Amniotic stem cell (primary cell): ENCODE measurements at regions not wholly inside any gene's neighbourhood (a gene's known extent, or its start where the extent isn't known, plus 50 kb on each side); places are given as distances from the start of the nearest gene placed in this dataset.
"Not testable (repeated sequence)": the region's sequence is repeated elsewhere in the genome, so short reads cannot be mapped to it uniquely, and the experiment has no call there.

Experiments used
- DNase-seq: peaks from one replicate; lab custom pipeline; 2025; lab: John Stamatoyannopoulos, UW

DNA sequence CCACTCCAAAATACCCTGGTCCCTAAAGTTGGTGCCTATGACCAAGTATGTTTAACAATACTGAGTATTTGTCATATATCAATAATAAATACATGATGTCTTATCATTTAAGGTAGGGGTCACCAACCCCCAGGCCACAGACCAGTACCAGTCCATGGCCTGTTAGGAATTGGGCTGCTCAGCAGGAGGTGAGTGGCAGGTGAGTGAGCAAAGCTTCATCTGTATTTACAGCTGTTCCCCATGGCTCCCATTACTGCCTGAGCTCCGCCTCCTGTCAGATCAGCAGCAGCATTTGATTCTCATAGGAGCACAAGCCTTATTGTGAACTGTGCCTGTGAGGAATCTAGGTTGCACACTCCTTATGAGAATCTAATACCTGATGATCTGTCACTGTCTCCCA, 126.2 kb downstream of the HNRNPD start:
- DNase-seq, result no peak

- no peak for DNase-seq
Observed at GRCh38 chr4:82247171-82247570, 126.6 kb downstream of the HNRNPD start.

DNA sequence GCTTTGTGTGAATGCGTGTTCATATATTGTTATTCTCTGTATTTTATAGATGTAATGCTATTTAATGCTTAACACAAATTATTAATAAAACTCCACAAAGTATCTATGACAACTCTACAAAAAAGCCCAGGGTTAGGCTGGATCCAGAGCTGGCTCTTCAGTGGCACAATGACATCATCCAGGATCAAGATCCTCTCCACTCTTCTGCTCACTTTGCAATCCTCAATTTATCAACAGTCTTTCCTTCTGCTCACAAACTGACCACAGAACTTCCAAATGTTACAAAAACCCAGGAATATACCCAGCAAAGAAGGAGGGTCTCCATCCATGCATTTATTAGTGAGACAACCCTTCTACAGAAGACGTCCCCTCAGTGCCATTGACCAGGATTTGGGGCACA, 132.3 kb downstream of the HNRNPD start:
- DNase-seq, result no peak

- DNase-seq, result no peak
Observed at GRCh38 chr4:82240410-82240809, 133.4 kb downstream of the HNRNPD start.

DNA sequence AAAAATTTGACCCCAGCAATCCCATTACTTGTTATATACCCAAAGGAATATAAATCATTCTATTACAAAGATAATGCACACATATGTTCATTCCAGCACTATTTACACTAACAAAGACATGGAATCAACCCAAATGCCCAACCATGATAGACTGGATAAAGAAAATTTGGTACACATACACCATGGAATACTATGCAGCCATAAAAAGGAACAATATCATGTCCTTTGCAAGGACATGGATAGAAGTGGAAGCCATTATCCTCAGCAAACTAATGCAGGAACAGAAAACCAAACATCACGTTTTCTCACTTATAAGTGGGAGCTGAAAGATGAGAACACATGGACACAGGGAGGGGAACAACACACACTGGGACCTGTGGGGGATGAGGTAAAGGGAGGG, 136.6 kb downstream of the HNRNPD start:
- not testable (repeated sequence) for DNase-seq

GRCh38 chr4:82235346-82235745, 138.4 kb downstream of the HNRNPD start:
- DNase-seq, result no peak

GRCh38 chr4:82232891-82233290, 140.9 kb downstream of the HNRNPD start:
- no peak for DNase-seq

DNA sequence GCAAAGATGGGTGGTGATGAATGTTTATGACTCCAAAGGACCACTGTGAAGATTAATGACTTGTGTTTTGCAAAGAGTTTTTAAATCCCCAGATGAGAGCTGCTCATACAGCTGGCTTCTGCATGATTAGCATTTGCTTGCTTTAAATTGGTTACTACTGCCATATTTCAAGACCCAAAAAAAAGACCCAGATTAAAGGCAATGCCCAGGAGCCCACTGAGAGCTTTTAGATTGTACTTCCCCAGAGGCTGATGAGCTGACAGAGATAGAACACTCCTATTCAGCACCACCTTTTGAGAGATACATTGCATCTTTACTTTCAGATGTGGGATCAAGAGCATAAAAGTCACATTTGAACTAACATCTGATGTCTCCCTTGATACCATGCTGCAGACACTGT, 142.0 kb downstream of the HNRNPD start:
- no peak for DNase-seq

- no peak for DNase-seq
Observed at GRCh38 chr4:82230306-82230705, 143.5 kb downstream of the HNRNPD start.

DNA sequence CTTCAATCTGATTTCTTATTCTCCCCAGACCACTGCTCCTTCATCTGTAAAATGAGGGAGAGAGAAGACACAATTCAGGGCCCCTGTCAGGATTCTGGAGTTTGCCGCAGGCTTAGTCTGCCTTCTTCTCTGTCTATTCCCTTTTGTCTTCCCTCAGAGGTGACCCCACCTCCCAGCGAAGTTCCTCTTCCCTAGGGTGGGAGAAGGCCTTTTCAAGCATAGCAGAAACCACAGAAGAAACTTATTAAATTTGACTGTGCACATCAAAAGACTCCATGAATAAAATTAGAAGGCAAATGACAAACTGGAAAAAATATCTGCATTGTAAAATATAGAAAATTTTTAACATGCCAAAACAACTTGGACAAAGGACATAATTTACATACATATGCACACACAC, 148.8 kb downstream of the HNRNPD start:
- no peak for DNase-seq

GRCh38 chr4:82223715-82224114, 150.1 kb downstream of the HNRNPD start:
- DNase-seq, result no peak

GRCh38 chr4:82219346-82219745, 154.4 kb downstream of the HNRNPD start:
- DNase-seq, result no peak

DNA sequence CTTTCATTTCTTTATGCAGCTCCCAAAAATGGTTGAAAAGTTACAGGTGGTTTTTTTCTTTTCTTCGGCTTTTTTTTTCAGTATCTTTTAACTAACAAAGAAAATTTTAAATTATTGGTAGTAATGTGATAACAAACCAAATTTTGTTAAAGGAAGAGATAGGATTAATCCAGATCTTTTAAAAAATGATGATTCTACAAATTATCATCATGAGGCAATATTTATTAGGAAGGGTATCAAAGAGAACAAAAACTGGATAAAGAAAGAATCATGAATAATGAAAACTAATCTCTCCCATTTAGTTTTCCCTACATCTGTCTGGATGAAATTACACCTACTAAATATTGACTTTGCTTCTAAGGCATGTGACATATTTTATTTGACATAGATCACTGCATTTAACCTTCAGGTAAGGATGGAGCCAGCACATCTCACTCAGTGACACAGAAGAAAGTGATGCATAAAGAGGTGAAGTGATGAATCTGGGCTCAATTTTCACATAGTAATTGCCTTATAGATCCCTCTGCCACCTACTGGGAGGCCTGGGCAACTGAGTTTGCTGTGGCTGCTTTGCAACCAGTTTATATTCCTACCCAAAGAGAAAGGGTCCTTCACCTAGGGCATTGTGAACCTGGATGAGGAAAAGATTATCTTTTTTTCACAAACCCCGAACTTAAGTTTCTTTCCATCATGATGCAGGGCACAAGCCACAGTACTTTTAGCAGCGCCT, 155.6 kb downstream of the HNRNPD start:
- DNase-seq, result no peak

DNA sequence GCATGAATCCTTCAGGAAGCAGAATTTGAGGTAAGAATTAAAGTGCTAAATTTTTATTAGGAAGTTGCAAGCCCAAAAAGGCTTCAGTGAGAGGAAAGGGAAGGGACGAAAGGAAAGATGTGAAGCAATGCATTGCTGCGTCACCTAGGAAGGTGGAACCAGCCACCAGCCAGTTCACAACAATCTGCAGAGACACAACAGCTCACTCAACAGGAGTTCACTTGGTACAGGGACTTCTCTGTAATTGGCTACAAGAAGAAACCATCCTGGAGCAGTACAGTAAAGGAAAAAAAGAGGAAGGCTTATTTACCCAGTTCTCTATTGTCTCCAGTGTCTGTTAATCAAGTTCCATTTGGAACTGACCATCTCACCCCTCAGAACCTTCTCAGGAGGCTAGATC, 157.6 kb downstream of the HNRNPD start:
- DNase-seq, result no peak

DNA sequence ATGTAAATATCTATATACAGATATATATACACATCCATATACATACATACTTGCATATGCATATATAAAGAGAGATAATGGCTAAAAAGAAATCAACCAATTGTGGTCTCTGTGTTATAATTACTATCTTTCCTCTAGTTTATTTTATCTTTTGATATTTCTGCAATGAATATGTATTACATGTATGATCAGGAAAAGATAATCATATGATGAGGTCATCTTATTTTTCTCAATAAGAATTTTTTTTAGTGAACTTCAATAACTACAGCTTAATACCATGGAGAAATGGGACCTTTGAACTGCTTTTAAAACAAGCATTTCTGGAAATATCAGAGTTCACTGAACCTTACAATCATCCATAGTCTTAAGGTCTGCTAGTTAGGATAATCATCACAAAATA, 158.0 kb downstream of the HNRNPD start:
- DNase-seq, result no peak

- DNase-seq, result no peak
Observed at GRCh38 chr4:82215039-82215438, 158.8 kb downstream of the HNRNPD start.

GRCh38 chr4:82213485-82214417, 160.0 kb downstream of the HNRNPD start:
- no peak for DNase-seq

GRCh38 chr4:82201805-82202641, 171.8 kb downstream of the HNRNPD start:
- DNase-seq, result no peak

- DNase-seq, result no peak
Observed at GRCh38 chr4:82201303-82201702, 172.5 kb downstream of the HNRNPD start.

DNA sequence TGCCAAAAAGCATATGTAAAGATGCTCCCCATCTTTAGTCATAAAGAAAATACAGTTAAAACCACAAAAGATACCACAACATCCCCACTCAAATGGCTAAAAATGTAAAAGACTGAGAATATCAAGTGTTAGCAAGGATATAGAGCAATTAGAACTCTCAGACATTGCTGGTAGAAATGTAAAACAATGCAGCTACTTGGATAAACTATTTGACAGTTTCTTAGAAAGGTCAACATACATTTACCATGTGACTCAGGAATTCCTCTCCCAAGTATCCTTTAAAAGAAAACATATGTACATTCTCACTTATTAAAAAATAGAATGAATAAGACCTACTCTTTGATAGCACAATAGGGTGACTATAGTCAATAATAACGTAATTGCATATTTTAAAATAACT, 173.7 kb downstream of the HNRNPD start:
- DNase-seq, result no peak

GRCh38 chr4:82194329-82194728, 179.5 kb downstream of the HNRNPD start:
- DNase-seq, result no peak

DNA sequence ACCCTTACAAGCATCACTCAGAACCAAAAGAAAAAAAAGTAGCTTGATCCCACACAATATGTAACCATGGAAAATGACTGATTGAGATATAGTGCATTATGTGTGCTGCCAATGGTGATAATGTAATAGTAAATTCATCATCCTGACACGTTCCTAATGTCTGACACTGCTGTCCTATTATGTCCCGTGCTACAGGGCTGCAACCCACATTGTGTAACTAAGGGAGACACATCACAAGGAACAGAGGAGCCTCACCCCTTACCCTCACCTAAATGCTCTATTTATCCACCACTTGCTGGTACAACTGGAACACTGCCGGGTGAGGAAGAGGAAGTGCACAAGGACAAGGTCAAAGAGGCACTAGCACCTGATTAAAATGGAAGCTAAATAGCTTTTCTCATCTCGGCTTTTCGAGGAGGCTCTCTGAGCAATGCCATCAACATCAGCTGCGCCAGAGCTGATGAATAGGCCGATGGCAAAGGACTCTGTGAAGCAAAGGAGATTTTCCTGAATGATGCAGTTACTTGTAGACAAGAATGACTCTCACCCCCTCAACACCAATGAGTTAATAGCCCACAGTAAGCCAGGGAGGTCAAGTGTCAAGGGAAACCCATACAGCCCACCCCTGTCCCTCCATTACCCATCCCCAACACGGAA, 181.6 kb downstream of the HNRNPD start:
- DNase-seq, result no peak
